GM18909 (cell line): ENCODE measurements at regions not wholly inside any gene's neighbourhood (a gene's known extent, or its start where the extent isn't known, plus 50 kb on each side); places are given as distances from the start of the nearest gene placed in this dataset.

ENCODE experiments used
- ATAC-seq: cut with Tn5 transposase; IDR thresholded peaks from one replicate; pipeline ENCODE4 v1.9.1; 2021; ENCODE audit warnings: mild to moderate bottlenecking; ENCODE audit not compliant: unreplicated experiment, poor library complexity

DNA sequence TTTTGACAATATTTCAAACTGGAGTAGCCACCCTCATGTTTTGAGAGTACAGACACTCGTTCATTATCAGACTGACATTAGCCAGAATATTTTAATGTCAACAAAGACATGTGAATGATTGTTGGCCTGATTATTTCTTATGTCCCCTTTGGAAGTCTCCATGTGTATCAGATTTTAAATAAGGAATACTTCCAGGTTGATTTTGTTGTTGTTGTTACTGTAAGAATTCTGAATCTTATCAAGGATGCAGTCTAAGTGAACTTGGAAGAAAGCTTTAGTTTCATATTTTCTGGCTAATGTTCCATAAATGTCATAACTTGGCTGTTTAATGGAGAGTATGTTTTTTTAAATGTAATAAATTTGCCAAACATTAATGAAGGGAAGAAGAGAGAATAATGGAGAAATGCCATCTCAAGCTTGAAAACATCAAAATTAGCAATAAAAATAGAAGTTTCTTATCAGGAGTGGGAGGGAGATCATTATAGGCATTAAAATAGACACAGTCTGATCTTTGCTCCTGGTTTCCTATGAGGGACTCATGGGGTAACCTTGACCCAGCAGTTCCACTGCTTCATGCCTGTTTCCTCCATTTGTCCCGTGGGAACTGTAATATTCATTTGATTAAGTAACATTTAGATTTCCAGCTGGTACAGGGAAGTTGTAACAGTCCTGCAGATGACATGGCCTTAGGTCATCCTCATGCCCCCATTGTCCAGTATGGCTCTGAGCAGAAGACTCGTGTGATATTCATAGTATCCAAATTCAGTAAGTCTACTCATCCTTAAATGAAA, 122.4 kb upstream of the KIAA1217 start:
- ATAC-seq: no peak

DNA sequence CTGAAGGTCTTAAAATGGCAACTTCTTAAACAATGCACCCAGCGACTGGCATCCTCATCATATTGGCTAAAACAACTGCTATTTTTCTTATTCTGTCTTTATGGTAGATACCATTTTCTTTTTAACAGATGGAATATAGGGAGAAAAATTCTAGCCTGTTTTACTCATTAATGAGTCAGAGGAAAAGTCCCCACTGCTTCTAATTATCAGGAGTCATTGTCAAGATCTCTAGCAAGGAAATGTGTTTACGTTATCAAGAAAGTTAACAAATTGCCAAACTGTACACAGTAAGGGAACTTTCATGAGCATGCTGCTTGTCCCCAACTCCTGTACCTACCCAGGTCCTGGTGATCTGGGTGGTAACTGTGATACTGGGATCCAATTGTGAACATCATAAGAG, 117.7 kb upstream of the KIAA1217 start:
- no peak for ATAC-seq

DNA sequence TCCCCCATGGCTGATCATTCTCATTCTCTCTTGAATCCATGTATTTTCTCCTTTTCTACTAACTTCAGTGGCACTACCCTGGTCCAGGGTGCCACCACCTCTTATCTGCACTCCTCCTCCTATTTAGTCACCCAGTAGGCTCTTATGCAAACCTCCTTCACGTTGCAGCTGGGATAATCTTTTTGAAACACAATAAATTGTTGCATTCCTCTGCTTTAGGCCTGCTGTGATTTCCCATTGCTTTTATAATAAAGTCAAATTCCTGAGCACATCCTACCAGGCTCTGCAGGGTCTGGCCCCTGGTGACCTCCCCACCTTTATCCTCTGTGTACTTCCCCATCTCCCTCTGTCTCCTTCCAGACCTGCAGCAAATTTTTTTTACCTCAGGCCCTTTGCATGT, 112.7 kb upstream of the KIAA1217 start:
- no peak for ATAC-seq

DNA sequence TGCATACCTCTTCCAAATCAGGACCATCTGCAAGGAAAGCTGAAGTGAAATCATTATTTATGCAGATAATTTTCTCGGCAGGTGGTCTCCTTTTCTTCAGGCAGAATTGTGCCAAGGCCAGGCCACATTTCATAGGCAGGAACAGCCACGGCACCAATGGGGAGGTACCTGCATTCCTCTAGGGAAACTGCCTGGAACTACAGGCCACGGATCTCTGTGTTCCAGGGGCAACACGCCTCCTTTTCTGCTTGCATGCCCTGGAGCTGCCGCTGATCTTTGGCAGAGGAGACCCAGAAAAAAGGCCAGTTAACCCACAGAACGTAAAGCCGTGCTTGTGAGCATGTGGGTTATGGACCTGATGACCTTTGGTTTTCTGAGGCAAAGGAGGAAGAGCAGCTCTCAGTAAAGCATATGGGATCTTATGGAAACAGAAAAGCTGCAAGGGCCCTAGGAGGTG, 111.2 kb upstream of the KIAA1217 start:
- ATAC-seq: no peak

DNA sequence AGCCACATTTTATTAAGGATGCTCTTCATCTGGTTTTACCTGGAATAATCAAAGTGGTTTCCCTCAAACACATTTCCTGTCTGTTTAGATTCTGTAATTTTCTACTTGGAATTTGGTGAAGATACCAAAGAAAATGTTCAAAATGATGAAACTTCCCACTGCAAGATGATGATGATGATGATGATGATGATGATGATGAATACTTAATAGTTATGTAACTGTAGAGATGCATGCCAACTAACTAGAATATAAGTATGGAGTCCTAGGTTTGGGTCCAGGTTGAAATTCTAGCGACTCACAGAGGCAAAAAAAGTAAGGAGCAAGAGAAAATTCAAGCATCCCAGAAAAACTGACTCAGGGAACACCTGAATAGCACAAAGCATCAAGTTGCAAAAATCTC, 104.0 kb upstream of the KIAA1217 start:
- ATAC-seq: no peak

DNA sequence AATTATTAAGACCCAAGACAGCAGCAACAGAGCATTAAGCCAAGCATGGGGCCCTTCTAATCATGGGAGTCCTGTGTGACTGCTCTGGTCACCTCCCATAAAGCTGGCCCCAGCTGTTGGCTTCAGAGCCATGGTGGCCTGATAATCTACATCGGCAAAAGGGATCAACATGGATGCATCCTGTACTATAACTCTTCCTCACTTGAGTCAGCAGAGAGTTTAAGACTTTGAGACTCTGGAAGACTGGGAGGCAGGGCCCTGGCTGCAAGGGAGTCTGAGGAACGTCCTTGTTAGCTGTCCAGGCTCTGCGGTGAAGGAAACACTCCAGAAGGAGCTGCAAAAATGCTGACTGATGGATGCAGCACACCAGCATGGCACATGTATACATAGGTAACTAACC, 95.0 kb upstream of the KIAA1217 start:
- ATAC-seq: no peak

DNA sequence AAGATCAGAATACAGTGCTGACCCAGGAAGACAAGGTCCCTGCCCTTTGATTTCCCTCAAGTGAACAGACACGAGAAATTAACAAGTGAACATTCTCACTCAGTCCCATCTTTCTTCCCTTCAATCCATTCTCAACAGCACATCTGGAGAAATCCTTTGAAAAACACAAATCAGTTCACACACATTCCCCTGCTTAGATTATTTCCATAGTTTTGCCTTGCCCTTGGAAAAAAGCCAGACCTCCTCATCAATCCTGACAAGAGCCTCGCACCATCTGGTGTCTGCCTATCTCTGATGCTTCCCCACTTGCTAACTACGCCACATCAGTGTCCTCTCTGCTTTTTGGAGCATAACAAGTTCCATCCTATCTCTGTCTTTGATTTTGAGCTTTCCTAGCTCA, 94.4 kb upstream of the KIAA1217 start:
- no peak for ATAC-seq

DNA sequence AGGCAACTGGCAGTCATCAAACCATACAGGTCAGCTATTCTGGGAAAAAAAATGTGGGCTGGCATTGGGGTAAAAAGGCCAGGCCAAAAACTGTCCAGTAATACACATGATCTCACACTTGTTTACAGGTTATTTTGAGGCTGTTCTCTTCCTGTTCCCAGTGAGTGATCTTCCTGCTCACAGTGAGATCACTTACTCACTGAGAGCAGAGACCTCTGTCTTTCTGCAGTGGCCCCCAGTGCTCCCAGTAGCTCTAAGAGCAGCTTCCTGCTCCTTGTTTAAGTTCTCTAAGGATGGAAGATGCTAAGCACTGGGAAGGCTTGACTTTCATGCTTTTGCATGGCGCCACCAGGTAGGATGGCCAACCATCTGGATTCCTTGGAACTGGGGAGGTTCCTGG, 93.5 kb upstream of the KIAA1217 start:
- ATAC-seq: no peak

DNA sequence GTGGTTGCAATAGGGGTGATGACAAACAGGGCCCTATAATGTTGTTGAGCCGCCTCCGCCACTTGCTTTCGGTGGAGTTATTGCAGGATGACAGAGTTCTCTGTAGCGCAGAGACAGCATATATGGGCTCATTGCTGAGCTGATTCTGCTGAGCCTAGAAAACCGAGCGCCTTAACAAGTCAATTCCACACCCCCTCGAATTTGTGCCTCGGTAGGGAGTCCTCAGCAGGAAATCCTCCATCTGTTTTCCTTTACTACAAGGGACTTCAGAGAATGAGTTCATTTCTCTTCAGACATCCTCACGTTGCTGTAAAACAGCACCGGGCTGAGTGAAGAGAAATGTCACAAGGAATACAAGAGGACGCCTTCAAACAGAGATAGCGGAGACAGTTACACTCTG, 90.7 kb upstream of the KIAA1217 start:
- no peak for ATAC-seq

DNA sequence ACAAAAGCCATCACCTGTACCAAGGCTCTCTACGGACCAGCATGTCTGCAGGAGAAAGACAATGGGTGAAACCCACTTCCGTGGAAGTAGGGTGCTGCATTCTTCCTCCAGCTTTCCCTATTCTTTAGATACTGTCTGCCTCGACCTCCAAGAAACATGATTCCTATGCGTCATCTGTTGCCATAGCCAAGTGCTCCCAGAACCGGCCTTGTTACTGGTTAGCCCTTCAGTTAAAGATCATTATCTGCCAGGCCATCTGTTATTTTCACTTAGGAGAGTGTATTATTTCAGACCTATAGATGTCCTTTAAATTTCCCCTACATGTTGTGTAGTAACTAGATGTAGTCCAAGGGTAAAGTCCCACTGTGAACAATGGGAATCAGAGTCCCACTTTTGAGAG, 89.0 kb upstream of the KIAA1217 start:
- no peak for ATAC-seq

DNA sequence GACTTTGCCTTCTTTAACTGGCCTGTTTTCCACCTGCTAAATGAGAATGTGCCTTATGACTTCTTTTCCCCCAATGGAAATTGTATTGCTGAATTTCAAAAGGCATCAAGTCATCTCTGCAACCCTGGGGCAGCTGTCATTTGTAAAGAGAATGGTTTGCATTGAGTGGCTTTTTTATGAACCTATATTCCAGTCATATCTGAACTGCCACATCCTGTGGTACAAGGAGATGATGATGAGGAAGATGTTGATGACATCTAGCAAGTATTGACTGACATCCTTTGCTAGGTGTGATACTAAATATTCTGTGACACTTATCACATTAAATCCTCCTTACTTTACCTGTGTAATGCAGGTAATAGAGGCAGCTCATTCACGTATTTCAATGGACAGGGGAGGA, 88.3 kb upstream of the KIAA1217 start:
- ATAC-seq: no peak

DNA sequence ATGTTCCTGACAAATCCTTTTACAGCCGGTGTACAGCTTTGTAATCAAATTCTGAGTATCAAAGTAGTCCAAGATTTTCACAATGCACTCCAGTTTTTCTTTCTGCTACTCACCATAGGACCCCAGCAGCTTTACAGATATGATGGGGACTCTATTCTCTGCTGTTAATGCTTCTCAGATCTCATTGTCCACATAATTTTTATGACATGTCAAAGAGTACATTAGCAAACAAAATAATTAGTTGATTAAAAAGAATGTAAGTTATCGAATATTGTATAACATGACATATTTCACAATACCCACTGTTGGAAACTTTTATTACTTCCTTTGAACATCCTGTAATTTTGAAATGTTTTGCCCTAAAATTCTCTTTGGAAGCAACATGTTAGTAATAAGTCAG, 81.4 kb upstream of the KIAA1217 start:
- ATAC-seq: no peak

DNA sequence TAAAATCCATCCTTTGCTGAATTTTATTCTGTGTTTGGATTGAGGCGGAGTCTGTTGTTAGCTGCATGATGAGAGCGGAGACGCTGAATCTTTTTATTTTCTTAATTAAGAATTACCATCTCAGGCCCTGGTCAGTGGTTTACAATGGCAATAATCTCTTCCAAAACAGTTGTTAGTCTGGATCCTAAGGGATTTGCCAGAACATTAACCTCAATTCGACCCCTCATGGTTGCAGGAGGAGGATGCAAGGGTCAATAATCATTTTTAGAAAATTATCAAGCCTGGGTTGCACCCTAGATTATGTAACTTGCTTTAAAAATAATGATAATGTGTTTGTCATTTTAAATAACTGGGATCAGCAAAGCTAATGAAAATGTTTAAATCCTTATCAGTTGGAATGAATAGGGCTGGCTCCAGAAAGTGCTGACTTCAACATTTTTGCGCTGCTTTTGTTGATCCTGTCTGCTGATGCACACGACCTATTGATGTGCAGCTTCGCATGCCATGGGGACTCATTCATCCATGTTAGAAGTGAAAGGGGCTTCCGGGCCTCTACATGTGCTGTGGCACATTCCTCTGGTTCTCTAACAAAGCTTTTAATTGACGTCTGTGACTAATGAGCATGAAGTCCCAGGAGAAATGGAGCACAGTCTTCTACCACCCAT, 80.7 kb upstream of the KIAA1217 start:
- ATAC-seq: no peak

DNA sequence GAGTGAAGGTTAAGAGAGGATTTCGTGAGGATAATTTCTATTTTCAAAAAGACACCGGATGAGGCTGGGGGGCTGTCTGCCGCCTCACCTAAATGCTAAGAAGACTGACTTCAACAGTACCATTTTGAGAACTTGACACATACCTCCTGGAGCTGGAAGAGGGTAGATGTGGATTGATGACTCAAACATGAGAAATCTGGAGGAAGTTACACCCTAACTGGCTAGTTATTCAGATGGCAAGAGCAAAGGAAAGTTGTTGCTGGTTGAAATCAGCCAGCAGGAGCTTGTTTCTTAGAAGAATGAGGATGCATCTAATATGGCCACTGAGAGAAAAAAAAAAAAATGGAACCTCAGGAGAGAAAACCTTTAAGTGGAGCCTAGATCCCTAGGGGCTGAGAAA, 76.2 kb upstream of the KIAA1217 start:
- ATAC-seq: no peak

DNA sequence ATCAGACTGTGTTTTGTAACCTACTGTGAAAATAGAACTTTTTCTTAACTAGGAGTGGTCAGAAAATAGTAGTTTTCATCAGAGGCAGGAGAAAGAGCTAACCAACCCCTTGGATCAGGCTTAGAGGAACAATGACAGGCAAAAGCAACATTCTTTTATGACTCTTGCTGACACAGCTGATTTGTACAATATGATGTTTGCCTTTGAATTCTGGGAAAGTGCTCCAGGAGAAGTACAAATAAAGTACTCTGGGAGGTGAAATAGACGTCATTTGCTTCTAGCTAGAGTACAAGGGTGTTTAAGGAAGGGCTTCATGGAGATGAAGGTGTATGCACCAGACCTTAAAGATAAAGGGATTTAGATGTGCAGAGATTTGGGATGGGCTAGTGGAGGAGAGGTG, 75.1 kb upstream of the KIAA1217 start:
- no peak for ATAC-seq

DNA sequence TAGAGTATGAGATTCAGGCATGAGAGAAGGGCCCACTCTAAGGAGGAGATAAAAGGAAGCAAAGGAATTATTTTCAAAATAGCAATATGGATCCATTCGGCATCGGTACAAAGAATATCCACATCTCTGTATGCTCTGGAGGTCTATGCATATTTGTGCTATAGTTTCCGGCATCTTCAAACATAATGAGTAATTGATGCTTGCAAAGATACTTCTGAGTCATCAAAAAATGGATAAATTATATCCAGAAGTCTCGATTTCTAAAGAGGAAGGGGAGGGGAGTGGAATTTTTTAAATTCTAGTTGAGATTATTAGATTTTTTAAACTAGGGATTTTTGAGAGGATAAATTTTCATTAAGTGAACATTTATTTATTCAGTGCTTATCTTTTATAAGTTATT, 72.9 kb upstream of the KIAA1217 start:
- no peak for ATAC-seq

DNA sequence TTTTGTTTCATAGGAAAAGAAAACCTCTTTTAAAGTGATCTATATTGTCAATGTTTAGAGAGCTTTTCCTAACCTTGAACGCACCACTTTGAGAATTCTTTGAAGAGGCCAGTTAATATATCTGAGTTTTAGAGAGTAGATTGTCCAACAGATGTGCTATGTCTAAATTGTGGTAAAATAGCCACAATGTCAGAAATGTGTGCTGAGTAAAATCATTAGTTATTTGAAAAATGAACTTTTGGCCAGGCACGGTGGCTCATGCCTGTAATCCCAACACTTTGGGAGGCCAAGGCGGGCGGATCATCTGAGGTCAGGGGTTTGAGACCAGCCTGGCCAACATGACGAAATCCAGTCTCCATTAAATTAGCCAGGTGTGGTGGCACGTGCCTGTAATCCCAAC, 61.6 kb upstream of the KIAA1217 start:
- ATAC-seq: no peak

DNA sequence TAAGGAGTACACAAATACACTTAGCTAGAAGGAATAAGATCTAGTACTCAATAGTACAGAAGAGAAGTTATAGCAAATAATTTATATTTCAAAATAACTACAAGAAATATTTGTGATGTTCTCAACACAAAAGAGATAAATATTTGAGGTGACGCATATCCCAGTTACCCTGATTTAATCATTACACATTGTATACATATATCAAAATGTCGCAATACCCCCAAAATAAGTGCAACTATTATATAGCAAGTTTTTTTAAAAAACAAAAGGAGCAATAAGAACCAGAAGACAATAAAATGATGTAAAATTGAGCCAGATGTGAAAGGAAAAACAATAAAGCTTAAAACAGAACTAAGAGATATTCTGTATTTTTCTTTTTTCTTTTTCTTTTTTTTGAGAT, 59.3 kb upstream of the KIAA1217 start:
- ATAC-seq: no peak

DNA sequence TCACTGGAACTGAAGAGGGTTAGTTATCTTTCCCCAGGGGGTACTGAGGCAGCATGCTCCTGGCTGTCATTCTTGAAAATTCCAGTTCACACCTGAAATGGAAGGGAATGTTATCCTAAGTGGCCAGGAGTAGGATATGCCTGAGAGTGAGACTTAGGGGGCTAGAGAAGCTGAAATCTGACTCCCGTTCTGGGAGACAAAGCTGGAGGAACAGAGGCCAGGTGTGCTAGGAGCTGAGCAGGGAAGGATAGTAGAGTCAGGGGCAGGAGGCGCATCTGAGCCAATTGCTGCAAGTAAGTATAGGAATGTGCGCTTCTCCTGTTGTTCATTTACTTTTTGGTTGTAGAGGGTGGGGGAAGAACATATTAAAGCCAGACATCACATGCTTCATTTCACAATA, 58.1 kb upstream of the KIAA1217 start:
- ATAC-seq: no peak

DNA sequence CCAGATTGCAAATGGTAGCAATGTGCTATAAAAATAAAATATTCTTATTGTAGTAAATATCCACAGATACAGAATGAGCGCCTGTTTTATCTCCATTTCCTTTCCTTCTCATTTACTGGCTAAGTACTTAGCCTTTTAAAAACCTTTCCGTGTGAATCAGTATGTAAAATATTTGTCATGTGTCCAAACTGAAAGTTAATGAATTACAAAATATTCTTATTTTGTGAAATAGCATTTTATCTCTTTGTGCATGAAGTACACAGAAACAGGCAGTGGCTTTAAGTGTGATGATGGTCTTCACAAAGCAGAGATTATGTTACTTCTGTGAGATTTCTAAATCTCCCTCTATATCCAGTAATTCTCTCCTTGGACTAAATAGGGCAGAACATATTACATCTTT, 56.7 kb upstream of the KIAA1217 start:
- ATAC-seq: no peak

DNA sequence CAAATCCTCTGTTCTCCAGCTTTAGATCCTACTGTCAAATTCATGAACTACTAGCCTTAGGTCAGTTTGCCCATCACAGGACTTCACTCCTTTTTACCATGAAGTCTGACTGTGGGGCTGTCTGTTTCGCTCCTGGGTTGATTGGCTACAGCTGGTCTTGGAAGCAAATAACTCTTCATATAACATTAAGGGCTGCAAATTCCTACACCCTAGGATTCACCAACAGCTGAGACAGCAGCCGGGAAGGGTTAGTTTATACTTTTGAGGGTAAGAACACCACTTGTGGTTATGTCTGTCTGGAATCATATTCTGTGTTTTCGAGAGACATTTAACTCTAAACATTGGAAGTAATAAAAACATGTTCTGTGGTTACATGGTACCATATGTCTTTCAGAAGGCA, 55.9 kb upstream of the KIAA1217 start:
- ATAC-seq: no peak

DNA sequence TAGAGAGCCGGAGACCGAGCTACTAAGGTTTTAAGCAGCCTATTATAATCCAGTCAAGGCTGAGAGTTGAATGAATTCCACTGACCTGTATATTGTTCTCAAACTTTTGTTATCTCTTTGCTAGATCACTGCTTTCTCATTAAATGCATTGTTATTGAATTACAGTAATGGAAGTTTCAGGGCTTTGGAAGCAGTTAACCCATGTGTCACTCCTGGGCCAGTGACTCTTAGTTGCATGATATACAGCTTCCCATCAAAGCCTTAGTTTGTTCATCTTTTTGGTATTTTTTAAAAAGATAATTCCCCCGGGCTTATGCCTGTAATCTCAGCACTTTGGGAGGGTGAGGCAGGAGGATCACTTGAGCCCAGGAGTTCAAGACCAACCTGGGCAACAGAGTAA, 55.4 kb upstream of the KIAA1217 start:
- ATAC-seq: no peak
